ENCODE measurements at regions not wholly inside any gene's neighbourhood (a gene's known extent, or its start where the extent isn't known, plus 50 kb on each side); places are given as distances from the start of the nearest gene placed in this dataset.

DNA sequence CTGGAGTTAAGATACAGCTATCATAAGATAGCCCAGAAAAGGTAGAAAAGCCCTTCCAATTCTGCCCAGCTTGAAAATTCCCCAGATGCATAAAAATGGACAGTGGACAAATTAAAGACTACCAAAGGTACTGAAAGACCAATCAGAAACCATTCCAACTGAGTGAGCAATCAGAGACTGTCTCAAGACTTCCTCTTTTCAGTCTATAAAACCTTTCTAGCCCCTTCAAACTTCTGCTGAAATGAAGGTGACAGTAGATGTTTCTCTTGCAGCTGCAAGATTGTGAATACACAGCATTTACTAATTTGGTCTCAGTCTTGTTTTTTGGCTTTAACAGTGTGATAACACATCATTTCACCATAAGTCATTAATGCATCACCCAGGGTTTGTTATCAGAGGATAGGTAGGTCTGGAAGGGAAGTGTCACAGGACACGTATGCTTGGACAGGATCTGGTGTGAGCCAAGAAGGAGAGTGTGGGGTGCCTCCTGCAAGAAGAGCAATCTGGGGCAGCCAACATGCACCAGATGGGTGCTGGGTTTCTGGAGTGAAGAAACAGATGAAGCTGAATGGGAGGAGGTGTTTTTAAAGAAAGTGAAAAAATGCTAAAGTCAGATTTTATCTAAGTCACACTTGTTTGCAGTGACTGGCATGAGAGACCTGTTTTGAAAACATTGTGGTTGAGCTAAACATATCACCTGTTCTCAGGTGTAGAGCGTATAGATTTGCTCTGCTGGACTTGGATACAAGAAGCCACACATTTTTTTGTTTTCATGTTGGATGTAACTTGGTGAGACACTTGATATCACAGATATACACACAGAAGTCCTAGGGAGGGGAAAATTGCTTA is 75.3 kb upstream of the DDX18 start:
- no peak overlapping the region for H3K4me3 ChIP-seq (ENCODE audit: low read length)
- TF ChIP-seq, protein P1, sequence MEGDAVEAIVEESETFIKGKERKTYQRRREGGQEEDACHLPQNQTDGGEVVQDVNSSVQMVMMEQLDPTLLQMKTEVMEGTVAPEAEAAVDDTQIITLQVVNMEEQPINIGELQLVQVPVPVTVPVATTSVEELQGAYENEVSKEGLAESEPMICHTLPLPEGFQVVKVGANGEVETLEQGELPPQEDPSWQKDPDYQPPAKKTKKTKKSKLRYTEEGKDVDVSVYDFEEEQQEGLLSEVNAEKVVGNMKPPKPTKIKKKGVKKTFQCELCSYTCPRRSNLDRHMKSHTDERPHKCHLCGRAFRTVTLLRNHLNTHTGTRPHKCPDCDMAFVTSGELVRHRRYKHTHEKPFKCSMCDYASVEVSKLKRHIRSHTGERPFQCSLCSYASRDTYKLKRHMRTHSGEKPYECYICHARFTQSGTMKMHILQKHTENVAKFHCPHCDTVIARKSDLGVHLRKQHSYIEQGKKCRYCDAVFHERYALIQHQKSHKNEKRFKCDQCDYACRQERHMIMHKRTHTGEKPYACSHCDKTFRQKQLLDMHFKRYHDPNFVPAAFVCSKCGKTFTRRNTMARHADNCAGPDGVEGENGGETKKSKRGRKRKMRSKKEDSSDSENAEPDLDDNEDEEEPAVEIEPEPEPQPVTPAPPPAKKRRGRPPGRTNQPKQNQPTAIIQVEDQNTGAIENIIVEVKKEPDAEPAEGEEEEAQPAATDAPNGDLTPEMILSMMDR (conservative IDR thresholded peaks at IDR 0.05; ENCODE audit: low read depth, low read length) = no peak
- no peak for DNase-seq (ENCODE audit: low read depth)

DNA sequence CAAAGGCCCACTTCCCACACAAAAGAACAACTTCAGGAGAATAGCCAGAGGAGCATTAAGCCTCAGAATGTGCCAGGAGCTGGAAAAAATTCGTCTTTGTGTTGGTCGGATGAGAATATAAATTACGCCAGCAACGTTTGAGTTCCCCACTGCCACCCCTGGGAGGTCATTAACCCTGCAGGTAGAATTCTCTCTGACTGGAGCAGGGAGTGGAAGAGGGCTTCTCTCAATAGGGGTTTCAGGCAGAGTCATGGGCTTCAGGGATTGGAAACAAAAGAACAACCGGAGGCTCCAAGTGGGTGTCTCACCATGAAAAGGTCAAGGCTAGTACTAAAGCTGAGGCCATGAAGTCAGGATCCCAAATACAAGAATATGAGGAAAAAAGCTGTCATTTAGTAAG is 69.0 kb upstream of the DDX18 start:
- TF ChIP-seq, protein P1 (conservative IDR thresholded peaks at IDR 0.05; ENCODE audit: low read depth, low read length) = no peak

DNA sequence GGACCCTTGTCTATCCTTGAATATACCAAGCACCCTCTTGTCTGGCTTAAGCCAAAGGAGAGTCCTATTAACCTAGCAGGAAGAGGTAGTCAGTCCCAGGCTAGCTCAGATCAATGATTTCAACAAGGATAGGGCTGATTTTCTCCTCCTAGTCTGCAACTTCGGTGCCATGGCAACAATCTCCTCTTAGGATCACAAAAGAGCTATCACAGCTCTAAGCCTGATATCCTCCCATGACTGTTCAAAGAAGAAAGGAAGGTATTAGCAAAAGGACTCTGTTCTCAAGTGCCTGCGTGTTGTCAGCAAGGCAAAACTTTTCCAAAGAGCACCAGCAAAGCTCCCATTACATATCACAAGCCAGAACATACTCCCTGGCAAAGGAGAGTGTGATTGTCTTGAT is 58.7 kb upstream of the DDX18 start:
- TF ChIP-seq, protein P1 (conservative IDR thresholded peaks at IDR 0.05; ENCODE audit: low read depth, low read length) = no peak
- H3K4me3 ChIP-seq (ENCODE audit: low read length) = no peak overlapping the region
- no peak for DNase-seq (ENCODE audit: low read depth)

More for the DNA sequence above, 69.0 kb upstream of the DDX18 start:
- no peak for DNase-seq (ENCODE audit: low read depth)
- H3K4me3 ChIP-seq (ENCODE audit: low read length) = no peak overlapping the region

DNA sequence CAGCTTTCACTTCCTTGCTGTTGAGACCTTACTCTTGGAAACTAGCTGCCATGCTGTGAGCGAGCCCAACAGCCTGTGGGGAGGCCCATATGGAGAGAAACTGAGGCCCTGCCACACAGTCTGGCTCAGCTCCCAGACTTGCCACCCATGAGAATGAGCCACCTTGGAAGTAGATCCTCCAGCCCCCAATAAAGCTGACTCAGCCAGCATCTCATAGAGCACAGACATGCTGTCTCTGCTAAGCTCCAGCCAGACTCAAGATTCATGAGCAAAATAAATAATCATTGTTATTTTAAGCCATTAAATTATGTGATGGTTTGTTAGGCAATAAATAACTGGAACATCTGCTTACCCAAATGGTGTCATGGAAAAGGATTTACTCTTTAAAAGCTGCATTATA is 53.6 kb upstream of the DDX18 start:
- no peak for DNase-seq (ENCODE audit: low read depth)
- H3K4me3 ChIP-seq (ENCODE audit: low read length) = no peak overlapping the region
- TF ChIP-seq, protein P1 (conservative IDR thresholded peaks at IDR 0.05; ENCODE audit: low read depth, low read length) = no peak

DNA sequence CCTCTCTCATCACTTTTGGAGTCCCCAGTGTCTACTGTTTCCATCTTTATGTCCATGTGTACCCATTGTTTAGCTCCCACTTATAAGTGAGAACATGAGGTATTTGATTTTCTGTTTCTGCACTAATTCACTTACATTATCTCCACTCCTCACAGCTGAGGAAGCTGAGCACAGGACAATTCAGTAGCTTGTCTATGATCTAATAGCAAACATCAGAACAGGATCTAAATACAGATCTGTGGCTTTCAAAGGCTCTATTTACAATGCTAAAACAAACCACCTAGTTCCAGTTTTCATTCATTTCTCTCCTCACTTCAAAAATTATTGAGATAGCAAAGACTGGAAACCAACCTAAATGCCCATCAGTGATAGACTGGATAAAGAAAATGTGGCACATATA is 52.0 kb upstream of the DDX18 start:
- TF ChIP-seq, protein P1 (conservative IDR thresholded peaks at IDR 0.05; ENCODE audit: low read depth, low read length) = no peak

DNA sequence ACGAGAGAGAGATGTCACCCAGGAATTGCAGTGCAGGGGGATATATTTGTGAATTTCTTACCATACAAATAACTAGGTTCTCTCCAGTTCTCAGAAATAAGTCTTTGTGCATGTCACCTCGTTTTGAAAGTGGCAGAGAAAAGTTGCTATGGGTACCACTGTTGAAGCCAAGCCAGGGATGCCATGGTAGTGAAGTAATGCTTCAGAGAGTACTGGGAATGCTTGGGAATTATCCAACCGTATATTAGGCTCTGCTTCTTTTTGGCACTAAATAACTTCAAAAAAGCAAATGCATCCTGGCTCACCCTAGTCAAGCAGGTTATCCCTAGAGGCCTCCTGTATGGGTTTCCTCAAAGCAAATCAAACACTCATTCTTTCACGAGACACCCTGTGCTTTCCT is 50.7 kb upstream of the DDX18 start:
- TF ChIP-seq, protein P1 (conservative IDR thresholded peaks at IDR 0.05; ENCODE audit: low read depth, low read length) = no peak
- DNase-seq (ENCODE audit: low read depth) = peak; percentile 42
- no peak overlapping the region for H3K4me3 ChIP-seq (ENCODE audit: low read length)

More for the DNA sequence above, 52.0 kb upstream of the DDX18 start:
- no peak overlapping the region for H3K4me3 ChIP-seq (ENCODE audit: low read length)
- DNase-seq (ENCODE audit: low read depth) = no peak

All from retinal pigment epithelial cell (primary cell).